Panc1 (cell line): ENCODE measurements at regions not wholly inside any gene's neighbourhood (a gene's known extent, or its start where the extent isn't known, plus 50 kb on each side); places are given as distances from the start of the nearest gene placed in this dataset.

Source experiments
- CTCF ChIP-seq: fragments of 450-650 bp; IDR thresholded peaks from 2 replicates; pipeline ENCODE4 v1.5.1; 2017; ENCODE audit warnings: mild to moderate bottlenecking
- POLR2AphosphoS5 ChIP-seq: IDR thresholded peaks from 2 replicates; pipeline ENCODE4 v1.6.1; 2012; ENCODE audit warnings: mild to moderate bottlenecking, low read depth, low read length, moderate library complexity
- REST ChIP-seq, 2 experiments: IDR thresholded peaks; 2 replicates each; pipeline ENCODE4 v1.6.1; 2011 to 2012; ENCODE audit warnings: low read depth in 2 of 2, control low read depth in 1 of 2, low read length in 1 of 2, mild to moderate bottlenecking in 1 of 2, moderate library complexity in 1 of 2; ENCODE audit not compliant: insufficient read depth in 1 of 2
- SIN3A ChIP-seq: IDR thresholded peaks from 2 replicates; pipeline ENCODE4 v1.6.1; 2012; ENCODE audit warnings: low read depth, mild to moderate bottlenecking, low read length, moderate library complexity, borderline replicate concordance; ENCODE audit not compliant: insufficient read depth
- TCF7L2 ChIP-seq: IDR thresholded peaks from 2 replicates; pipeline ENCODE4 v1.6.1; 2011; ENCODE audit warnings: mild to moderate bottlenecking, low read depth, low read length, inconsistent platforms

GRCh38 chr1:221904319-221904718 lies 162.4 kb upstream of the DUSP10 start:
- TF ChIP-seq CTCF (no peak), REST (IDR thresholded peaks at IDR 0.05; ENCODE audit: insufficient read depth in 1 of 2, low read depth in 2 of 2, low read length in 1 of 2) (no peak), SIN3A (no peak), POLR2AphosphoS5 (no peak), TCF7L2 (no peak)
